Testis (tissue), 2 donors: ENCODE measurements at regions not wholly inside any gene's neighbourhood (a gene's known extent, or its start where the extent isn't known, plus 50 kb on each side); places are given as distances from the start of the nearest gene placed in this dataset.

Experiments
- DNase-seq: peaks from one replicate; pipeline ENCODE4 v3.0.0-alpha.2; 2019
- H3K27ac ChIP-seq, 2 donors: fragments of 200-600 bp; sonication (generic); one replicate each; pipeline ENCODE4 v1.5.1; 2019
- H3K27me3 ChIP-seq: fragments of 200-600 bp; sonication (generic); one replicate; pipeline ENCODE4 v1.5.1; 2019
- H3K36me3 ChIP-seq: fragments of 200-600 bp; sonication (generic); one replicate; pipeline ENCODE4 v1.5.1; 2017; ENCODE audit warnings: low read depth; ENCODE audit errors: missing control alignments
- H3K4me1 ChIP-seq: fragments of 200-600 bp; sonication (generic); one replicate; pipeline ENCODE4 v1.5.1; 2019
- H3K4me3 ChIP-seq, 2 donors: fragments of 200-600 bp; sonication (generic); one replicate each; pipeline ENCODE4 v1.5.1; 2017 to 2019
- H3K9me3 ChIP-seq: fragments of 200-600 bp; sonication (generic); one replicate; pipeline ENCODE4 v1.5.1; 2017
- POLR2A ChIP-seq: fragments of 450-650 bp; IDR thresholded peaks from one replicate; pipeline ENCODE4 v1.6.1; 2017; ENCODE audit warnings: antibody characterized with exemption, mild to moderate bottlenecking, moderate library complexity
- WGBS, 2 donors: methylation state at CpG; one replicate each; pipeline ENCODE4 v1.1.5; 2018; 5-methylcytosine and 5-hydroxymethylcytosine counted together
- intact Hi-C: fragments of 100-400 bp; cut with DNase I; formaldehyde crosslinking; loops from one replicate; pipeline ENCODE4 v1.15.1; 2023; ENCODE audit warnings: low total_unique reads
- TF ChIP-seq, protein P1 (sequence below), 3 experiments: fragments of 450-650 bp in 2 of 3; fragments of 200-600 bp in 1 of 3; sonication (generic) in 1 of 3; IDR thresholded peaks; one replicate each; pipeline ENCODE4 v1.5.1; 2016 to 2019; ENCODE audit warnings: antibody characterized with exemption in 3 of 3, mild to moderate bottlenecking in 2 of 3, moderate library complexity in 1 of 3

DNA sequence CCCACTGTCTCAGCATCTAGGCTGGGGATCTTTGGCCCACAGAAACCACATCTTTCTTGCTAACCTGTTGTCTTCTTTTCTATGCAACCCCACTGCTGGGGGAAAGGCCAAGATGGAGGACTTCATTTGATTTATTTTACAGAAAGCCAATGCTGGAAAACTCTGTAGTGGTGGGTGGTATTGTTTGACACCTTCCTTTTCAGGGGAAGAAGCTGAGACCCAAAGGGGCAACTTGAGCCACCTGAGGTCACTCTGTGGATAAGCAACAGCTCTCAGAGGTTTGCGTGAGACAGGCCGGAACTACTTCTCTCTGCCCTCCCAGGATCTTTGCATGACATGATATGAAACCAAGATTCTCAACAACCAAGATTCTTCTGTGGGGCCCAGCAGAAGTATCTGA lies 645.2 kb downstream of the VRK1 start:
- 93 to 100% methylated on average over 2 of the region's 2 CpGs for WGBS, 2 donors
- H3K27ac ChIP-seq: no peak overlapping the region
- no peaks in the 10 kb centered on the region for H3K9me3 ChIP-seq
- no peaks in the 10 kb centered on the region for H3K4me1 ChIP-seq
- no peak for TF ChIP-seq POLR2A
- TF ChIP-seq, protein P1, sequence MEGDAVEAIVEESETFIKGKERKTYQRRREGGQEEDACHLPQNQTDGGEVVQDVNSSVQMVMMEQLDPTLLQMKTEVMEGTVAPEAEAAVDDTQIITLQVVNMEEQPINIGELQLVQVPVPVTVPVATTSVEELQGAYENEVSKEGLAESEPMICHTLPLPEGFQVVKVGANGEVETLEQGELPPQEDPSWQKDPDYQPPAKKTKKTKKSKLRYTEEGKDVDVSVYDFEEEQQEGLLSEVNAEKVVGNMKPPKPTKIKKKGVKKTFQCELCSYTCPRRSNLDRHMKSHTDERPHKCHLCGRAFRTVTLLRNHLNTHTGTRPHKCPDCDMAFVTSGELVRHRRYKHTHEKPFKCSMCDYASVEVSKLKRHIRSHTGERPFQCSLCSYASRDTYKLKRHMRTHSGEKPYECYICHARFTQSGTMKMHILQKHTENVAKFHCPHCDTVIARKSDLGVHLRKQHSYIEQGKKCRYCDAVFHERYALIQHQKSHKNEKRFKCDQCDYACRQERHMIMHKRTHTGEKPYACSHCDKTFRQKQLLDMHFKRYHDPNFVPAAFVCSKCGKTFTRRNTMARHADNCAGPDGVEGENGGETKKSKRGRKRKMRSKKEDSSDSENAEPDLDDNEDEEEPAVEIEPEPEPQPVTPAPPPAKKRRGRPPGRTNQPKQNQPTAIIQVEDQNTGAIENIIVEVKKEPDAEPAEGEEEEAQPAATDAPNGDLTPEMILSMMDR (IDR thresholded peaks at IDR 0.05): no peak
- H3K36me3 ChIP-seq: no peaks in the 10 kb centered on the region
- H3K27me3 ChIP-seq: no peaks in the 10 kb centered on the region
- intact Hi-C loops: no loop called here
- no peak for DNase-seq
- no peak overlapping the region for H3K4me3 ChIP-seq

DNA sequence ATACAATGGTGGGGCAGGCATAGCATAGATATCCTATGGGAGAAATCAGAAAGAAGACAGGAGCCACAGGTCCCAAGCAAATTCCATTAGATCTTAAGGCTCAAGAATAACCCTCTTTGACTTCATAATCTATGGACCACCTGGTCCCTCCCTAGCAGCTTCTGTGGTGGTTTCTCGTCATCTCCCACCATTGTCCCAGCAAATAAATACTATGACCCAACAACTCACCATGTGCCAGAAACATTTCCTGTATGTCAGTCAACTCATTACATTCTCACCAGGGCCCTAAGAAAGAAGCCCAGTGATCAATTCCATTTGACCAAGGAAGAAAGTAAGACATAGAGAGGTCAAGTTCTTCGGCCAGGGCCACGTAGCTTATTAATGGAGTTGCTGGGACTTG lies 646.2 kb downstream of the VRK1 start:
- intact Hi-C loops: no loop called here
- no peak overlapping the region for H3K4me3 ChIP-seq
- no peaks in the 10 kb centered on the region for H3K36me3 ChIP-seq
- no peaks in the 10 kb centered on the region for H3K9me3 ChIP-seq
- WGBS, 2 donors: 93 to 97% methylated on average over 3 of the region's 3 CpGs
- no peak overlapping the region for H3K27ac ChIP-seq
- TF ChIP-seq, protein P1 (IDR thresholded peaks at IDR 0.05): no peak
- no peak for TF ChIP-seq POLR2A
- H3K27me3 ChIP-seq: no peaks in the 10 kb centered on the region
- H3K4me1 ChIP-seq: no peaks in the 10 kb centered on the region
- DNase-seq: no peak

DNA sequence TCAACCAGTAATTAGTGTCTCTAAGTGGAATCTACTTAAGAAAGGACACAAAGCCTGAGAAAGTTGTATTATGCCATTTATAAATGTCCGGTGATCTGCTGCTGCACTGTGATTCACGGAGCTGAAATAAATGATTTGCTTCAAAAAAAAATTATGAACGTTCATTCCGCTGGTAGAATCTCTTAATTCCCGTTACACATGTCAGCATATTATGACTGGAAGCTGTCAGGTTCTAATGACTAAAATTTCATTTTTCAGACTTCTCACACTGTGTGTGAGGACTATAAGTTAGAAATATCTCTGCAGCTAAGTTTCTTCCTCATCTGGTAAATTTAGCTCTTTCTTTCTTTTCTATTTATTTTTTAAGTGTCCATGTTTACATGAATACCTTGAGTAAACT lies 647.1 kb downstream of the VRK1 start:
- TF ChIP-seq, protein P1 (IDR thresholded peaks at IDR 0.05): no peak
- no peak for TF ChIP-seq POLR2A
- H3K4me1 ChIP-seq: no peaks in the 10 kb centered on the region
- DNase-seq: no peak

DNA sequence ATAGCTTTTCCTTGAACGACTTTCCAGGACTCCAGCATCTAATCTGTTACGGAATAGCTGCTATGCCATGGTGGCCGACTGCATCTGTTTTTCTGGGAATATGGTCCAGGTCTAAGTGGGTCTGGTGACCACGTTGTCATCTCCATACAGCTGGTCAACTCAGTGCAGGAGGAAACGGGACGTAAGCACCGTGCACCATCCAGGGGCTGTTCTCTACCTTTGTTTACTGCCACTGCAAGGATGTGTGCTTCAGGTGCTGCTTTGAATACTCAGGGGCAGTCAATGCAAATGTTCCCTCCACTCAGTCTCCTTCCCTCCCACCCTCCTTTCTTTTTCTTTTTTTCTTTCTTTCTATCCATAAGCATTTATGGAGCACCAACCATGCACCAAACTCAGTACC lies 648.2 kb downstream of the VRK1 start:
- H3K4me3 ChIP-seq: no peak overlapping the region
- H3K9me3 ChIP-seq: no peaks in the 10 kb centered on the region
- DNase-seq: no peak
- no peaks in the 10 kb centered on the region for H3K27me3 ChIP-seq
- H3K27ac ChIP-seq: no peak overlapping the region
- no peaks in the 10 kb centered on the region for H3K36me3 ChIP-seq
- intact Hi-C loops: no loop called here
- 79 to 91% methylated on average over 7 of the region's 7 CpGs for WGBS, 2 donors
- TF ChIP-seq, protein P1 (IDR thresholded peaks at IDR 0.05): no peak
- no peaks in the 10 kb centered on the region for H3K4me1 ChIP-seq

More for the DNA sequence above, 647.1 kb downstream of the VRK1 start:
- no peaks in the 10 kb centered on the region for H3K9me3 ChIP-seq
- H3K27ac ChIP-seq: no peak overlapping the region
- no peak overlapping the region for H3K4me3 ChIP-seq
- WGBS, 2 donors: 91 to 94% methylated on average over 5 of the region's 5 CpGs
- H3K27me3 ChIP-seq: no peaks in the 10 kb centered on the region
- intact Hi-C loops: no loop called here
- no peaks in the 10 kb centered on the region for H3K36me3 ChIP-seq

DNA sequence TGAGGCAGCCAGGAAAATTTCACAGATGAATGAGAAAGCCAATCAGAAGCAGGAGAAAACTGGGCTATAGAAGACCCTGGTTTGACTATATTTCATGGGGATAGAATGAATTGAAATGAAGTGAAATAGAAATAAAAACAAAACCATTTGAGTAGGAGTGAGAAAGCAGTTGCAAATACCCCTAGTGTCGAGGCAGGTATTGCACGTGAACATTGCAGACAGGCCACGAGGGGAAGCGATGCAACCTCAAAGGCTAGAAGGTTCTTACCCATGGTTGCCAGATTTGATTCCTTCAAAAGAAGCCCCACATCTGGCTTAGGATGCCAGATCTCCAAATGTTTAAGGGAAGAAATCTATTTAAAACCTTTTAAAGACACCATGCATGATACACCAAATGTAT lies 648.9 kb downstream of the VRK1 start:
- H3K36me3 ChIP-seq: no peaks in the 10 kb centered on the region
- no peaks in the 10 kb centered on the region for H3K27me3 ChIP-seq
- intact Hi-C loops: no loop called here
- H3K9me3 ChIP-seq: no peaks in the 10 kb centered on the region
- H3K4me3 ChIP-seq: no peak overlapping the region
- H3K27ac ChIP-seq: no peak overlapping the region
- H3K4me1 ChIP-seq: no peaks in the 10 kb centered on the region
- 82 to 96% methylated on average over 4 of the region's 4 CpGs for WGBS, 2 donors
- DNase-seq: no peak
- TF ChIP-seq POLR2A: no peak
- TF ChIP-seq, protein P1 (IDR thresholded peaks at IDR 0.05): no peak
